ENCODE measurements at regions not wholly inside any gene's neighbourhood (a gene's known extent, or its start where the extent isn't known, plus 50 kb on each side); places are given as distances from the start of the nearest gene placed in this dataset.

DNA sequence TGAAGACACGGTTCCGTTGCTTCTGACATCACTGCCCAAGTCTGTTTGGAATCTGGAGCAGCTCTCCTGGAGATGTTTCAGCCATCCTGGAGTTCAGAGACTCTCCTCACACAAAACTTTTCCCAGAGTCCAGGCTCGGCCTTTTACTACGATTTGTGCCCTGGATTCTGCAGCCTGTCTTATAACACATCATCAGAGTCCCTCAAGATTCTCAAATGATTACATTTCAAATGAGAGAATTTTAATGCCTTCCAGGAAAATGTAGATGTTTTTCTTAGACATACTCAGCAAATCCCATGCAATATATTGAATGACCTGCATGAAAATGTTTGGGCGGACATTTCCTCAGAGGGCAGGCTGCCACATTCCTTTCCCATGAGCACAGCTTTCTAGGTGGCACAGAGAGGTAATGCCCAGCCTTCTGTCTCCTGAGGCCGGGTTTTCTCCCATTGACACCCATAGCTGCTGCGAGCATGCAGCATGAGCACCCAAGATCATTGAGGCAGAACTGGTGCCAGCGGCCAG, 129.1 kb downstream of the SNX19 start:
- TF ChIP-seq, protein P1, sequence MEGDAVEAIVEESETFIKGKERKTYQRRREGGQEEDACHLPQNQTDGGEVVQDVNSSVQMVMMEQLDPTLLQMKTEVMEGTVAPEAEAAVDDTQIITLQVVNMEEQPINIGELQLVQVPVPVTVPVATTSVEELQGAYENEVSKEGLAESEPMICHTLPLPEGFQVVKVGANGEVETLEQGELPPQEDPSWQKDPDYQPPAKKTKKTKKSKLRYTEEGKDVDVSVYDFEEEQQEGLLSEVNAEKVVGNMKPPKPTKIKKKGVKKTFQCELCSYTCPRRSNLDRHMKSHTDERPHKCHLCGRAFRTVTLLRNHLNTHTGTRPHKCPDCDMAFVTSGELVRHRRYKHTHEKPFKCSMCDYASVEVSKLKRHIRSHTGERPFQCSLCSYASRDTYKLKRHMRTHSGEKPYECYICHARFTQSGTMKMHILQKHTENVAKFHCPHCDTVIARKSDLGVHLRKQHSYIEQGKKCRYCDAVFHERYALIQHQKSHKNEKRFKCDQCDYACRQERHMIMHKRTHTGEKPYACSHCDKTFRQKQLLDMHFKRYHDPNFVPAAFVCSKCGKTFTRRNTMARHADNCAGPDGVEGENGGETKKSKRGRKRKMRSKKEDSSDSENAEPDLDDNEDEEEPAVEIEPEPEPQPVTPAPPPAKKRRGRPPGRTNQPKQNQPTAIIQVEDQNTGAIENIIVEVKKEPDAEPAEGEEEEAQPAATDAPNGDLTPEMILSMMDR (IDR thresholded peaks at IDR 0.05 in 4 of 5, conservative IDR thresholded peaks at IDR 0.05 in 1 of 5) = no peak
- no peak for TF ChIP-seq POLR2A (IDR thresholded peaks at IDR 0.05)

Measured in gastrocnemius medialis (tissue), 4 donors.